Caco-2 (cell line): ENCODE measurements at regions not wholly inside any gene's neighbourhood (a gene's known extent, or its start where the extent isn't known, plus 50 kb on each side); places are given as distances from the start of the nearest gene placed in this dataset.

Experiments used
- BruUV-seq: library from RNA; stranded (reverse); fragments of 400-500 nt; replicated peaks from 2 replicates; lab custom pipeline; 2021; lab: Mats Ljungman, UMichigan
- CTCF ChIA-PET: fragments of 300-600 bp; sonication (Branson Sonifier 250); formaldehyde crosslinking; loops from one replicate; lab custom pipeline; 2022; ENCODE audit warnings: antibody characterized with exemption; lab: Charles Lee
- POLR2A ChIA-PET: fragments of 300-600 bp; sonication (Branson Sonifier 250); formaldehyde crosslinking; loops from one replicate; lab custom pipeline; 2022; ENCODE audit warnings: antibody characterized with exemption; lab: Charles Lee
- DNase-seq, 2 experiments: peaks; one replicate each; pipeline versions ENCODE4 v3.0.0 to v3.0.0-alpha.2; 2020 to 2022
- H3K27me3 ChIP-seq: replicated peaks from 2 replicates; pipeline ENCODE4 v1.6.0; 2011; ENCODE audit warnings: low read length; ENCODE audit not compliant: control insufficient read depth, insufficient read depth
- H3K36me3 ChIP-seq: 2 replicates; pipeline ENCODE4 v1.5.1; 2011; ENCODE audit warnings: low read length; ENCODE audit not compliant: control insufficient read depth, insufficient read depth
- H3K4me1 ChIP-seq: fragments of 250-450 bp; sonication (Bioruptor Pico); 2 replicates; pipeline ENCODE4 v1.5.1; 2020; ENCODE audit warnings: mild to moderate bottlenecking
- H3K4me3 ChIP-seq: 2 replicates; pipeline ENCODE4 v1.5.1; 2011; ENCODE audit warnings: low read depth, mild to moderate bottlenecking, control low read depth, low read length
- H3K9me3 ChIP-seq: fragments of 250-450 bp; sonication (Bioruptor Pico); 2 replicates; pipeline ENCODE4 v1.5.1; 2020; ENCODE audit warnings: mild to moderate bottlenecking, moderate library complexity
- H3K27ac Mint-ChIP-seq: one replicate; pipeline ENCODE4 v1.8.0; 2022; ENCODE audit warnings: mixed read lengths; ENCODE audit not compliant: unreplicated experiment
- H3K27me3 Mint-ChIP-seq: one replicate; pipeline ENCODE4 v1.8.0; 2022; ENCODE audit warnings: mixed read lengths; ENCODE audit not compliant: insufficient read depth, unreplicated experiment
- H3K36me3 Mint-ChIP-seq: one replicate; pipeline ENCODE4 v1.8.0; 2022; ENCODE audit warnings: mild to moderate bottlenecking, mixed read lengths; ENCODE audit not compliant: insufficient read depth, unreplicated experiment
- H3K4me1 Mint-ChIP-seq: one replicate; pipeline ENCODE4 v1.8.0; 2022; ENCODE audit warnings: low read depth, mixed read lengths; ENCODE audit not compliant: unreplicated experiment
- H3K4me3 Mint-ChIP-seq: one replicate; pipeline ENCODE4 v1.8.0; 2022; ENCODE audit warnings: mild to moderate bottlenecking, moderate library complexity, mixed read lengths; ENCODE audit not compliant: unreplicated experiment
- H3K9me3 Mint-ChIP-seq: one replicate; pipeline ENCODE4 v1.8.0; 2022; ENCODE audit warnings: mixed read lengths; ENCODE audit not compliant: unreplicated experiment
- CTCF ChIP-seq, 2 experiments: fragments of 200-600 bp in 1 of 2; IDR thresholded peaks; 1 replicate in 1 of 2; 2 replicates in 1 of 2; pipeline versions ENCODE4 v1.5.1 to v1.8.0; 2011 to 2022; ENCODE audit warnings: antibody characterized with exemption in 1 of 2, control low read depth in 1 of 2, inconsistent platforms in 1 of 2, low read depth in 1 of 2, low read length in 1 of 2, mild to moderate bottlenecking in 1 of 2, moderate library complexity in 1 of 2; ENCODE audit not compliant: insufficient read depth in 1 of 2, severe bottlenecking in 1 of 2, unreplicated experiment in 1 of 2
- intact Hi-C: fragments of 100-400 bp; cut with micrococcal nuclease; formaldehyde crosslinking; loops from one replicate; pipeline ENCODE4 v1.10.0; 2022; ENCODE audit not compliant: unreplicated experiment

GRCh38 chr10:128538671-128539070 is 412.4 kb upstream of the MKI67 start:
- Mint-ChIP-seq H3K9me3 (no peaks in the 10 kb centered on the region), H3K4me1 (no peaks in the 10 kb centered on the region), H3K27ac (no peak overlapping the region), H3K4me3 (no peak overlapping the region), H3K27me3 (peaks cover 26% of the 10 kb centered on the region), H3K36me3 (no peaks in the 10 kb centered on the region)
- ChIA-PET CTCF (no interaction called here), POLR2A (no interaction called here)
- DNase-seq: no peak
- no peak for TF ChIP-seq CTCF (IDR thresholded peaks at IDR 0.05; ENCODE audit: insufficient read depth in 1 of 2, low read depth in 1 of 2, low read length in 1 of 2, severe bottlenecking in 1 of 2, unreplicated experiment in 1 of 2)
- H3K27me3 ChIP-seq: no peaks in the 10 kb centered on the region
- BruUV-seq: no TSS peak
- H3K36me3 ChIP-seq: no peaks in the 10 kb centered on the region
- H3K9me3 ChIP-seq: no peaks in the 10 kb centered on the region
- intact Hi-C loops: no loop called here
- no peaks in the 10 kb centered on the region for H3K4me1 ChIP-seq
- H3K4me3 ChIP-seq: no peak overlapping the region

GRCh38 chr10:128539510-128540127 is 413.4 kb upstream of the MKI67 start:
- H3K4me1 ChIP-seq: no peaks in the 10 kb centered on the region
- no peaks in the 10 kb centered on the region for H3K4me1 Mint-ChIP-seq
- H3K9me3 Mint-ChIP-seq: no peaks in the 10 kb centered on the region
- POLR2A ChIA-PET: no interaction called here
- CTCF ChIA-PET: interaction anchor here (0.5 kb wide), 1 partner anchor 1314 kb away, joined by 8 read pairs; no protein-coding TSS in a partner anchor
- BruUV-seq: no TSS peak
- H3K27me3 Mint-ChIP-seq: peaks cover 26% of the 10 kb centered on the region
- intact Hi-C loops: no loop called here
- H3K27me3 ChIP-seq: peaks cover 2% of the 10 kb centered on the region; the same call in 1 of the 2 replicates
- DNase-seq: no peak
- H3K4me3 Mint-ChIP-seq: no peak overlapping the region
- no peak overlapping the region for H3K4me3 ChIP-seq
- no peak overlapping the region for H3K27ac Mint-ChIP-seq
- H3K9me3 ChIP-seq: no peaks in the 10 kb centered on the region
- no peaks in the 10 kb centered on the region for H3K36me3 Mint-ChIP-seq
- no peak for TF ChIP-seq CTCF (IDR thresholded peaks at IDR 0.05; ENCODE audit: insufficient read depth in 1 of 2, low read depth in 1 of 2, low read length in 1 of 2, severe bottlenecking in 1 of 2, unreplicated experiment in 1 of 2)
- H3K36me3 ChIP-seq: no peaks in the 10 kb centered on the region

- no peak overlapping the region for H3K27ac Mint-ChIP-seq
- ChIA-PET CTCF (interaction anchor here (0.5 to 0.7 kb wide), 2 partner anchors 9 to 1314 kb away, joined by 3 to 8 read pairs; no protein-coding TSS in a partner anchor), POLR2A (no interaction called here)
These were observed 414.0 kb upstream of the MKI67 start for GRCh38 chr10:128540128-128540762.

More at GRCh38 chr10:128540128-128540762, 414.0 kb upstream of the MKI67 start:
- no peaks in the 10 kb centered on the region for H3K9me3 ChIP-seq
- BruUV-seq: no TSS peak
- H3K36me3 ChIP-seq: no peaks in the 10 kb centered on the region
- no peaks in the 10 kb centered on the region for H3K4me1 ChIP-seq
- Mint-ChIP-seq H3K36me3 (no peaks in the 10 kb centered on the region), H3K27me3 (peaks cover 26% of the 10 kb centered on the region), H3K4me1 (no peaks in the 10 kb centered on the region), H3K4me3 (no peak overlapping the region), H3K9me3 (no peaks in the 10 kb centered on the region)
- no peak overlapping the region for H3K4me3 ChIP-seq
- intact Hi-C loops: no loop called here
- TF ChIP-seq CTCF (IDR thresholded peaks at IDR 0.05; ENCODE audit: insufficient read depth in 1 of 2, low read depth in 1 of 2, low read length in 1 of 2, severe bottlenecking in 1 of 2, unreplicated experiment in 1 of 2): no peak
- H3K27me3 ChIP-seq: peaks cover 4% of the 10 kb centered on the region; the same call in 1 of the 2 replicates
- DNase-seq: no peak
